ENCODE measurements at regions not wholly inside any gene's neighbourhood (a gene's known extent, or its start where the extent isn't known, plus 50 kb on each side); places are given as distances from the start of the nearest gene placed in this dataset.
A peak's percentile ranks its signal among the peaks of the same experiment; 100 is the strongest.
"Not testable (repeated sequence)": the region's sequence is repeated elsewhere in the genome, so short reads cannot be mapped to it uniquely, and the experiment has no call there.

DNA sequence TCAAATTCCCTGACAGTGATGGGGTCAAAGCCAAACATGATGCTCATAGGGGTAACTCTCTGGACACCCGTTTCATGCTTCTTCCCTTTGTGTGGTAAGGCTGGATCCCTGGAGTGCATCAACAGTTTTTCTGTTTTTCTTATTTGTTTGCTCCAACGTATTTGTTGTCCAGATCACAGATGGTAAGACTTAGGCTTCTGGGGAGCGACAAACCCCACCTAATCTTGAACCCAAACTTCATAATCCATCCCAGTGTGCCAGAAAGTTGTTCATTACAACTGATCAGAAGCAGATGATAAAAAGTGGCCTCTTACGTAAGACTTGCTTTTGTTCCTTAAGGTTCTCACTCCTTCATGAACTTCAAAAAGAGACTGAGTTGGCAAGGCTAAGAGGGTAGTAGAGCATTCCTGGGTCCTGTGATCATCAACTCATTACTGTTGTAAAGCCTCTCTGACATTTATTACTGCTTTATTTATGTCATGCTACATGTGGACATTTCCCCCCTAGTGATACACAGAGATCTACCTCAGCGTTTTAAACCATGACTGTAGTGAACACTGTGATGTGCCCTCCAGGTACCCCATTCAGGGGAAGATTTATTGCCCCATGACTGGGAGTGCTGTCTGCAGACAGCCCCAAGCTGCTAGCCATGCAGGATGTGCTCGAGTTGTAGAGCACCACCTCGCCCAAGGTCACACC, 125.6 kb downstream of the CCDC71L start:
- no peak overlapping the region for H3K27ac ChIP-seq
- peak; percentile 40 for DNase-seq (ENCODE audit: low read depth, low spot score)

GRCh38 chr7:106534271-106534846, 126.6 kb downstream of the CCDC71L start:
- no peak for DNase-seq (ENCODE audit: low read depth, low spot score)
- no peak overlapping the region for H3K27ac ChIP-seq

- H3K27ac ChIP-seq; DNase-seq (ENCODE audit: low read depth, low spot score): not testable (repeated sequence)
Observed at GRCh38 chr7:106530183-106530582, 130.8 kb downstream of the CCDC71L start.

DNA sequence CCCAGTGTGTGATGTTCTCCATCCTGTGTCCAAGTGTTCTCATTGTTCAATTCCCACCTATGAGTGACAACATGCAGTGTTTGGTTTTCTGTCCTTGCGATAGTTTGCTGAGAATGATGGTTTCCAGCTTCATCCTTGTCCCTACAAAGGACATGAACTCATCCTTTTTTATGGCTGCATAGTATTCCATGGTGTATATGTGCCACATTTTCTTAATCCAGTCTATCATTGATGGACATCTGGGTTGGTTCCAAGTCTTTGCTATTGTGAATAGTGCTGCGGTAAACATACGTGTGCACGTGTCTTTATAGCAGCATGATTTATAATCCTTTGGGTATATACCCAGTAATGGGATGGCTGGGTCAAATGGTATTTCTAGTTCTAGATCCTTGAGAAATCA, 134.3 kb downstream of the CCDC71L start:
- DNase-seq (ENCODE audit: low read depth, low spot score); H3K27ac ChIP-seq: not testable (repeated sequence)

DNA sequence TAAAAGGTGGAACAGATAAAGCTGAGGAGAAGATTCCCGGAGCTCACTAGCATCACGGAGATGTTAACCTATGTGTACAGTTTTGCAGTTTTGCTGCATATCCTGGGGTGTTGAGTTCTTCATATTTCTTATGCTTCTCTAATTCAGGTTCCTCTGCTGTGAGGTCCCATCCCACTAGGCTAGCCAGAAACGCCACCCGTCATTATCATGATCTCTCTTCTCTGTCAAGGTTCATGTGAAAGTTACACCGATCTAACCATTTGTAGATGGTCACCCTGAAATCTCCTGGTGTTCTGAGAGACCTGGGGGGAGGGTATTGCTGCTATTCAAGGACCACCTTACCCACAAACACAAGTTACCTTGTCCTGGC, 136.3 kb downstream of the CCDC71L start:
- DNase-seq (ENCODE audit: low read depth, low spot score) = no peak
- H3K27ac ChIP-seq = no peak overlapping the region

- no peak for DNase-seq (ENCODE audit: low read depth, low spot score)
- H3K27ac ChIP-seq = no peak overlapping the region
Observed at GRCh38 chr7:106523482-106523881, 137.5 kb downstream of the CCDC71L start.

- no peak overlapping the region for H3K27ac ChIP-seq
- no peak for DNase-seq (ENCODE audit: low read depth, low spot score)
Observed at GRCh38 chr7:106522696-106523095, 138.3 kb downstream of the CCDC71L start.

DNA sequence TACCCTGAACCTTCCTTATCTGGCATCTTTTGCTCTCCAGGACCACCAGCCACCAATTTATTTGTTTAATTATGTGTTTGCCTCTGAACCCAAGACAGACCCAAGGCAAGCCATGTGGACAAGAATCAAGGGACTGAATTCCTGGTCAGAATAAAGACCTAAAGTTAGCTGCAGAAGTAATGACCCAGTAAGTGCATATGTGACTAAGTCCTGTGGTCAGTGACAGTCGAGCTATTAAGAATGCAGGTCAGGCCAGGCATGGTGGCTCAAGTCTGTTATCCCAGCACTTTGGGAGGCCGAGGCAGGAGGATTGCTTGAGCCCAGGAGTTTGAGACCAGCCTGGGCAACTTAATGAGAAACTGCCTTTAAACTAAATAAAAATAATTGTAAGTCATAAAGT, 139.4 kb downstream of the CCDC71L start:
- H3K27ac ChIP-seq = no peak overlapping the region
- DNase-seq (ENCODE audit: low read depth, low spot score) = no peak

- DNase-seq (ENCODE audit: low read depth, low spot score) = no peak
Observed at GRCh38 chr7:106520962-106521514, 139.9 kb downstream of the CCDC71L start.

GRCh38 chr7:106518967-106519366, 142.0 kb downstream of the CCDC71L start:
- DNase-seq (ENCODE audit: low read depth, low spot score) = no peak
- no peak overlapping the region for H3K27ac ChIP-seq

More at GRCh38 chr7:106520962-106521514, 139.9 kb downstream of the CCDC71L start:
- no peak overlapping the region for H3K27ac ChIP-seq

GRCh38 chr7:106518239-106518638, 142.7 kb downstream of the CCDC71L start:
- no peak for DNase-seq (ENCODE audit: low read depth, low spot score)
- no peak overlapping the region for H3K27ac ChIP-seq

GRCh38 chr7:106517508-106517907, 143.4 kb downstream of the CCDC71L start:
- H3K27ac ChIP-seq = no peak overlapping the region
- DNase-seq (ENCODE audit: low read depth, low spot score) = no peak

GRCh38 chr7:106515321-106515720, 145.6 kb downstream of the CCDC71L start:
- no peak for DNase-seq (ENCODE audit: low read depth, low spot score)

DNA sequence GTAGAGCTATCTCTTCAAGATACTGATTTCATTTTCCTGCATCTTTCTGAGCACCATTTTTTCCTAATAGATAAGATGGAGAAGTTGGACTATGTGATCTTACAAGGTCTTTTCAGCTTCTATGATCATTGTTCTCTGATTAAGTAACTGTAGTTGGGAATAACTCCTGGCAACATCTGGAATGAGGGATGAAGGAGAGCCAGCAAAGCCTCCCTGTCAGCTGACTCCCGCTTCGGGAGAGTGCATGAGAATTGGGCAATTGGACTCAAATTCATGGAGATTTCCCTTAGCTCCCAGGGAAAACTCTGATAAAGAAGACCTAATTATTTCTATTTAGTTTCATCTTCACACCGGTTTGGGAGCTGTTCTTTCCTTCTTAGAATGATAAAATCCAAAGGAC, 146.1 kb downstream of the CCDC71L start:
- no peak overlapping the region for H3K27ac ChIP-seq
- no peak for DNase-seq (ENCODE audit: low read depth, low spot score)

More at GRCh38 chr7:106515321-106515720, 145.6 kb downstream of the CCDC71L start:
- H3K27ac ChIP-seq = no peak overlapping the region

DNA sequence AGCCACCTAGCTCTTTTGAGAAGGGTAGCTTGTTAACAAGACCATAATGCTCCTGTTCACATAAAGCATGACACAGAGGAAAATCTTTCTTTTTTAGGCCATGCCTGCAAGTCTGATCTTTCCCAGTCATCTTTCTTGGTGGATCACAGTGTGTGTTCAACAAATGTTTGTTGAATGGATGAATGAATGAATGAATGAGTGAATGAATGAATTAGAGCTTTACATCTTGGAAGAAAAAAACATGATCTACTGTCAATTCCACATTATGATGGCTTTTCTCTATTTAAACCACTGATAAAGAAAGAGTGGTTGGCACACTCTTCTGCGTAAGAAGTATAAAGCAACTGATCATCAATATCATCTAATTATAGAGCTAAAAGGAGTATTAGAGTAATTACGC, 148.7 kb downstream of the CCDC71L start:
- no peak for DNase-seq (ENCODE audit: low read depth, low spot score)
- no peak overlapping the region for H3K27ac ChIP-seq

DNA sequence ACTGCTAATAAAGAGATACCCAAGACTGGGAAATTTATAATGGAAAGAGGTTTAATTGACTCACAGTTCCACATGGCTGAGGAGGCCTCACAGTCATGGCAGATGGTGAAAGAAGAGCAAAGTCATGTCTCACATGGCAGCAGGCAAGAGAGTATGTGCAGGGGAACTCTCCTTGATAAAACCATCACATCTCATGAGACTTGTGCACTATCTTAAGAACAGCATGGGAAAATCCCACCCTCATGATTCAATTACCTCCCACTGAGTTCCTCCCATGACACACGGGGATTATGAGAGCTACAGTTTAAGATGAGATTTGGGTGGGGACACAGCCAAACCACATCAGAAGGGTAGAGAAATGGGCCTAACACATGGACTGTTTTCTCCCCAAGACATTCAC, 156.3 kb downstream of the CCDC71L start:
- no peak for DNase-seq (ENCODE audit: low read depth, low spot score)
- H3K27ac ChIP-seq = no peak overlapping the region

- DNase-seq (ENCODE audit: low read depth, low spot score) = no peak
- H3K27ac ChIP-seq = no peak overlapping the region
Observed at GRCh38 chr7:106504207-106504606, 156.8 kb downstream of the CCDC71L start.

- no peak for DNase-seq (ENCODE audit: low read depth, low spot score)
- H3K27ac ChIP-seq = no peak overlapping the region
Observed at GRCh38 chr7:106503626-106504025, 157.3 kb downstream of the CCDC71L start.

DNA sequence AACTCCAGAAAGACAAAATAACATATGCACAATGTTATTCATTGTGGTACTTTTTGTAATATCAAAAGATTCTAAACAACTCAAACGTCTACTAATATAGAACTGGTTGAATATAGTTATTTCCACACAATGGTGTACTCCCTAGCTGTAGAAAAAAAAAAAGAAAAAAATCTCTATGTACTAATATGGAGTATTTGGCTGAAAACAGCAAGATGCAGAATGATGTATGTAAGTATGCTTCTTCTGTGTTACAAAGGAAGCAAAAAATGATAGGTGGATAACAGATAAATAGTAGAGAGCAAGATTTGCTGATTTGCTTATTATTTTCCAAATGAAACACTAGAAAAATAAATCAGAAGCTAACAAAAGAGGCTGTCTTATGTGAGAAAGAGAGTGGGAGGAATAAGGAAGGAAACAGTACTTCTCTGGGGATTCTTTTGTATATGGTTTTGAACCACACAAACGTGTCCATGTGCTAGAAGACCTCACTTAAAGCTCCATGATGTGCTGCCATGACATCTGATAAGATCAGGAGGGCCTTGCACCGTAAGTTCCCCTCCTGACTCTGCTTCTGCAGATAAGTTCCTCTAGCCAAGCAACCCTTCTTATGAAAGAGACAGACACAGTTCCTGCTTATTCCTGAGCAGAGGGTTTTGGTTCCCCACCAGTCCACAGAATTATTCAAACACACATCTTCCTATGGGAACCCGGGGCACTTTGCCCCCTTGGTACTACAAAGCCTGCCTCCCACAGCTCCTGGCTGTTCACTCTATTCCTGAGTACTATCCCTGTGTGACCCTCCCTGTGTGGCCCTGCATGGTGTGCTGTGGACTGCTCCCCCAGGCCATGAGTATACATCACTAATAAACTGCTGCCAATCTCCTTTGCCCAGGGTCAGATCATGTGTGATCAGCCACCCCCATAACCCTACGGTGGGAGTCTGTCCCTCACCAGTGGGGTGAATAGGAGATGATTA, 159.1 kb downstream of the CCDC71L start:
- no peak for DNase-seq (ENCODE audit: low read depth, low spot score)
- H3K27ac ChIP-seq = no peak overlapping the region

DNA sequence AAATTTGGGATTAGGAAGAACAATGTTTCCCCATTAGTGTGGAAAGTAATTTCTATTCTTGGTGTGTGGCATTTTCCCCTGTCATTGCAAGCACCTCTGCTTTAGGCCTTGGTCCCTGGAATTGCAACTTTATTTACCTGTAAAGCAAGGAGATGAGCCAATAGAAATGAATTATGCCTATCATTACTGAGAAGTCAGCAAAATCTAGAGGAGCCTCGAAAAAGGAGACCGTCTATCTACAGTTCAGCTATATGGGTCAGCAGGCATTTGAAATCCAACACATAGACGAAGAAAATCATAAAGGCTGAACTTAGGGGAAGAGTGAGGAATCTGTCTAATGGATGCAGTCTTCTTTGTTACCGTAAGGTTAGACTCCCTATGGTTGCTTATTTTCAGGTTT, 161.1 kb downstream of the CCDC71L start:
- no peak overlapping the region for H3K27ac ChIP-seq
- DNase-seq (ENCODE audit: low read depth, low spot score) = no peak

DNA sequence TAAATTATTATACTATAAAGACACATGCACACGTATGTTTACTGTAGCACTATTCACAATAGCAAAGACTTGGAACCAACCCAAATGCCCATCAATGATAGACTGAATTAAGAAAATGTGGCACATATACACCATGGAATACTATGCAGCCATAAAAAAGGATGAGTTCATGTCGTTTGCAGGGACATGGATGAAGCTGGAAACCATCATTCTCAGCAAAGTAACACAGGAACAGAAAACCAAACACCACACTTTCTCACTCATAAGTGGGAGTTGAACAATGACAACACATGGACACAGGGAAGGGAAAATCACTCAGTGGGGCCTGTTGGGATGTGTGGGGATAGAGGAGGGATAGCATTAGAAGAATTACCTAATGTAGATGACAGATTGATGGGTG, 163.0 kb downstream of the CCDC71L start:
- not testable (repeated sequence) for H3K27ac ChIP-seq; DNase-seq (ENCODE audit: low read depth, low spot score)

All from epithelial cell of prostate (primary cell).